ENCODE measurements at regions not wholly inside any gene's neighbourhood (a gene's known extent, or its start where the extent isn't known, plus 50 kb on each side); places are given as distances from the start of the nearest gene placed in this dataset.

- Histone ChIP-seq H3K27me3 (ENCODE audit: control insufficient read depth, extremely low read depth, insufficient read depth, low read length) (no peaks in the 10 kb centered on the region), H3K9me3 (ENCODE audit: control insufficient read depth, low read depth, low read length) (no peaks in the 10 kb centered on the region), H3K27ac (ENCODE audit: control insufficient read depth, insufficient read depth, low read length) (no peak overlapping the region), H3K79me2 (ENCODE audit: control insufficient read depth, insufficient read depth, low read length) (no peaks in the 10 kb centered on the region), H3K4me3 (ENCODE audit: control insufficient read depth in 2 of 3, extremely low read depth in 1 of 3, insufficient read depth in 2 of 3, low read depth in 1 of 3, low read length in 3 of 3) (no peak overlapping the region), H3K9ac (ENCODE audit: control insufficient read depth, extremely low read depth, insufficient read depth, low read length) (no peak overlapping the region), H2AFZ (ENCODE audit: control insufficient read depth, low read length) (no peak overlapping the region), H3K9me1 (ENCODE audit: control insufficient read depth, extremely low read depth, insufficient read depth, low read length) (no peaks in the 10 kb centered on the region), H4K20me1 (ENCODE audit: control insufficient read depth, extremely low read depth, insufficient read depth, low read length) (no peaks in the 10 kb centered on the region), H3K4me2 (ENCODE audit: control insufficient read depth, extremely low read depth, insufficient read depth, low read depth, low read length) (no peak overlapping the region), H3K36me3 (ENCODE audit: control insufficient read depth in 2 of 2, extremely low read depth in 1 of 2, insufficient read depth in 2 of 2, low read length in 2 of 2) (no peaks in the 10 kb centered on the region), H3K4me1 (ENCODE audit: control insufficient read depth, extremely low read depth, insufficient read depth, low read length) (no peaks in the 10 kb centered on the region)
- FAIRE-seq, result no peak
- dilution Hi-C loops (cut with MboI; ENCODE audit: extremely low pct_ligation_motif_present, low sequenced_read_pairs), result no loop called here
- no peak for DNase-seq (ENCODE audit: low read depth, low spot score)
- TF ChIP-seq, protein P1, sequence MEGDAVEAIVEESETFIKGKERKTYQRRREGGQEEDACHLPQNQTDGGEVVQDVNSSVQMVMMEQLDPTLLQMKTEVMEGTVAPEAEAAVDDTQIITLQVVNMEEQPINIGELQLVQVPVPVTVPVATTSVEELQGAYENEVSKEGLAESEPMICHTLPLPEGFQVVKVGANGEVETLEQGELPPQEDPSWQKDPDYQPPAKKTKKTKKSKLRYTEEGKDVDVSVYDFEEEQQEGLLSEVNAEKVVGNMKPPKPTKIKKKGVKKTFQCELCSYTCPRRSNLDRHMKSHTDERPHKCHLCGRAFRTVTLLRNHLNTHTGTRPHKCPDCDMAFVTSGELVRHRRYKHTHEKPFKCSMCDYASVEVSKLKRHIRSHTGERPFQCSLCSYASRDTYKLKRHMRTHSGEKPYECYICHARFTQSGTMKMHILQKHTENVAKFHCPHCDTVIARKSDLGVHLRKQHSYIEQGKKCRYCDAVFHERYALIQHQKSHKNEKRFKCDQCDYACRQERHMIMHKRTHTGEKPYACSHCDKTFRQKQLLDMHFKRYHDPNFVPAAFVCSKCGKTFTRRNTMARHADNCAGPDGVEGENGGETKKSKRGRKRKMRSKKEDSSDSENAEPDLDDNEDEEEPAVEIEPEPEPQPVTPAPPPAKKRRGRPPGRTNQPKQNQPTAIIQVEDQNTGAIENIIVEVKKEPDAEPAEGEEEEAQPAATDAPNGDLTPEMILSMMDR (optimal IDR thresholded peaks at IDR 0.05 in 1 of 3, IDR thresholded peaks at IDR 0.05 in 1 of 3, conservative IDR thresholded peaks at IDR 0.05 in 1 of 3; ENCODE audit: extremely low read depth in 1 of 3, insufficient read depth in 2 of 3, low read length in 3 of 3), result no peak
- no peak for TF ChIP-seq EZH2 (IDR thresholded peaks at IDR 0.05; ENCODE audit: low read length)
These were observed 354.2 kb downstream of the CDH10 start for GRCh38 chr5:24290536-24290935.

- Histone ChIP-seq H4K20me1 (ENCODE audit: control insufficient read depth, extremely low read depth, insufficient read depth, low read length) (no peaks in the 10 kb centered on the region), H3K4me2 (ENCODE audit: control insufficient read depth, extremely low read depth, insufficient read depth, low read depth, low read length) (no peak overlapping the region), H3K27me3 (ENCODE audit: control insufficient read depth, extremely low read depth, insufficient read depth, low read length) (no peaks in the 10 kb centered on the region), H3K9me1 (ENCODE audit: control insufficient read depth, extremely low read depth, insufficient read depth, low read length) (no peaks in the 10 kb centered on the region), H3K27ac (ENCODE audit: control insufficient read depth, insufficient read depth, low read length) (no peak overlapping the region), H3K36me3 (ENCODE audit: control insufficient read depth in 2 of 2, extremely low read depth in 1 of 2, insufficient read depth in 2 of 2, low read length in 2 of 2) (no peaks in the 10 kb centered on the region), H3K9me3 (ENCODE audit: control insufficient read depth, low read depth, low read length) (no peaks in the 10 kb centered on the region), H3K79me2 (ENCODE audit: control insufficient read depth, insufficient read depth, low read length) (no peaks in the 10 kb centered on the region), H3K4me3 (ENCODE audit: control insufficient read depth in 2 of 3, extremely low read depth in 1 of 3, insufficient read depth in 2 of 3, low read depth in 1 of 3, low read length in 3 of 3) (no peak overlapping the region), H2AFZ (ENCODE audit: control insufficient read depth, low read length) (no peak overlapping the region), H3K4me1 (ENCODE audit: control insufficient read depth, extremely low read depth, insufficient read depth, low read length) (no peaks in the 10 kb centered on the region), H3K9ac (ENCODE audit: control insufficient read depth, extremely low read depth, insufficient read depth, low read length) (no peak overlapping the region)
- no peak for TF ChIP-seq EZH2 (IDR thresholded peaks at IDR 0.05; ENCODE audit: low read length)
- TF ChIP-seq, protein P1 (optimal IDR thresholded peaks at IDR 0.05 in 1 of 3, IDR thresholded peaks at IDR 0.05 in 1 of 3, conservative IDR thresholded peaks at IDR 0.05 in 1 of 3; ENCODE audit: extremely low read depth in 1 of 3, insufficient read depth in 2 of 3, low read length in 3 of 3), result no peak
- no peak for DNase-seq (ENCODE audit: low read depth, low spot score)
- FAIRE-seq, result no peak
- dilution Hi-C loops (cut with MboI; ENCODE audit: extremely low pct_ligation_motif_present, low sequenced_read_pairs), result no loop called here
These were observed 352.9 kb downstream of the CDH10 start for GRCh38 chr5:24291916-24292315.
